Lung (tissue), 11 donors: ENCODE measurements at regions not wholly inside any gene's neighbourhood (a gene's known extent, or its start where the extent isn't known, plus 50 kb on each side); places are given as distances from the start of the nearest gene placed in this dataset.

Source experiments
- ATAC-seq: fragments of 200-7000 bp; cut with Tn5 transposase; one replicate; pipeline ENCODE4 v1.9.1; 2020; ENCODE audit warnings: moderate number of reproducible peaks; ENCODE audit not compliant: insufficient read depth, low FRiP score
- DNase-seq, 3 donors: peaks; one replicate each; pipeline ENCODE4 v3.0.0-alpha.2; 2013 to 2017
- H3K27ac ChIP-seq, 2 donors: one replicate each; pipeline ENCODE4 v1.5.1; 2013; ENCODE audit warnings: mild to moderate bottlenecking in 2 of 2, moderate library complexity in 2 of 2, control low read depth in 1 of 2, inconsistent platforms in 1 of 2, low read depth in 1 of 2, low read length in 1 of 2
- H3K27me3 ChIP-seq, 3 donors: one replicate each; pipeline ENCODE4 v1.5.1; 2013; ENCODE audit warnings: low read length in 2 of 3; ENCODE audit not compliant: control insufficient read depth in 3 of 3, insufficient read depth in 3 of 3
- H3K36me3 ChIP-seq, 4 donors: one replicate each; pipeline ENCODE4 v1.5.1; 2013; ENCODE audit warnings: low read length in 4 of 4, mild to moderate bottlenecking in 1 of 4, moderate library complexity in 1 of 4; ENCODE audit not compliant: control insufficient read depth in 4 of 4, insufficient read depth in 4 of 4
- H3K4me1 ChIP-seq, 5 donors: one replicate each; pipeline ENCODE4 v1.5.1; 2013; ENCODE audit warnings: low read length in 5 of 5, mild to moderate bottlenecking in 2 of 5, moderate library complexity in 1 of 5; ENCODE audit not compliant: control insufficient read depth in 5 of 5, insufficient read depth in 5 of 5
- H3K4me3 ChIP-seq: one replicate; pipeline ENCODE4 v1.5.1; 2013; ENCODE audit warnings: mild to moderate bottlenecking, control low read depth, moderate library complexity
- H3K9ac ChIP-seq, 2 donors: one replicate each; pipeline ENCODE4 v1.5.1; 2013; ENCODE audit warnings: low read length in 2 of 2, control low read depth in 1 of 2; ENCODE audit not compliant: insufficient read depth in 1 of 2
- H3K9me3 ChIP-seq, 4 donors: one replicate each; pipeline ENCODE4 v1.5.1; 2013; ENCODE audit warnings: low read length in 3 of 4, mild to moderate bottlenecking in 1 of 4, moderate library complexity in 1 of 4; ENCODE audit not compliant: control insufficient read depth in 4 of 4, insufficient read depth in 3 of 4
- CTCF ChIP-seq: IDR thresholded peaks from 2 replicates; pipeline ENCODE4 v1.5.1; 2012; ENCODE audit warnings: mild to moderate bottlenecking; ENCODE audit errors: control extremely low read depth, extremely low read depth
- WGBS, 2 donors: extraction: QIAGEN DNeasy Blood & Tissue Kit; methylation state at CpG; one replicate each; pipeline ENCODE4 v1.1.7; 2013; 5-methylcytosine and 5-hydroxymethylcytosine counted together
- donor health status: control.
- donor health status: control.
- donor health status: Bipolar disorder and iron deficiency.
- donor health status: healthy.
- donor health status: DM: yes; HTN: yes; CAD: no.

GRCh38 chr10:81759111-81759510 is 115.9 kb upstream of the NRG3 start:
- DNase-seq: no peak
- H3K27ac ChIP-seq: no peak overlapping the region
- 93 to 97% methylated on average over 2 of the region's 2 CpGs for WGBS, 2 donors
- no peaks in the 10 kb centered on the region for H3K27me3 ChIP-seq
- no peak overlapping the region for H3K9ac ChIP-seq
- H3K4me1 ChIP-seq: no peaks in the 10 kb centered on the region
- H3K36me3 ChIP-seq: no peaks in the 10 kb centered on the region
- no peaks in the 10 kb centered on the region for H3K9me3 ChIP-seq
- no peak for ATAC-seq
- no peak overlapping the region for H3K4me3 ChIP-seq
- no peak for TF ChIP-seq CTCF

DNA sequence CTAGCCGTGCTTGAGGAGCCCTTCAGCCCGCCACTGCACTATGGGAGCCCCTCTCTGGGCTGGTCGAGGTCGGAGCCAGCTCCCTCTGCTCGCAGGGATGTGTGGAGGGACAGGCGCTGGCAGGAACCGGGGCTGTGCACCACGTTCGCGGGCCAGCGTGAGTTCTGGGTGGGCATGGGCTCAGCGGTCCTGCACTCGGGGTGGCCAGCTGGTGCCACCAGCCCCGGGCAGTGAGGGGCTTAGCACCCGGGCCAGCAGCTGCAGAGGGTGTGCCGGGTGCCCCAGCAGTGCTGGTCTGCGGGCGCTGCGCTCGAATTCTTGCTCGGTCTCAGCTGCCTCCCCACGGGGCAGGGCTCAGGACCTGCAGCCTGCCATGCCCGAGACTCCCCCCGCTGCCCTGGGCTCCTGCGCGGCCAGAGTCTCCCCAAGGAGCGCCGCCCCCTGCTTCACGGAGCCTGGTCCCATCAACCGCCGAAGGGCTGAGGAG is 90.8 kb upstream of the NRG3 start:
- peaks cover 0 to 6% (median 2%) of the 10 kb centered on the region in 4 donors for H3K9me3 ChIP-seq
- ATAC-seq: no peak
- no peak for TF ChIP-seq CTCF
- DNase-seq: no peak
- H3K4me3 ChIP-seq: no peak overlapping the region
- H3K27ac ChIP-seq: no peak overlapping the region
- H3K36me3 ChIP-seq: no peaks in the 10 kb centered on the region
- H3K4me1 ChIP-seq: no peaks in the 10 kb centered on the region
- H3K9ac ChIP-seq: no peak overlapping the region
- WGBS, 2 donors: 93 to 94% methylated on average over 31 of the region's 31 CpGs
- H3K27me3 ChIP-seq: no peaks in the 10 kb centered on the region

GRCh38 chr10:81792729-81793128 is 82.3 kb upstream of the NRG3 start:
- DNase-seq (no peak), ATAC-seq (no peak)
- no peak overlapping the region for H3K27ac ChIP-seq
- no peaks in the 10 kb centered on the region for H3K9me3 ChIP-seq
- no peaks in the 10 kb centered on the region for H3K4me1 ChIP-seq
- H3K27me3 ChIP-seq: no peaks in the 10 kb centered on the region
- WGBS, 2 donors: 82 to 89% methylated on average over 2 of the region's 2 CpGs
- no peaks in the 10 kb centered on the region for H3K36me3 ChIP-seq
- no peak overlapping the region for H3K9ac ChIP-seq
- H3K4me3 ChIP-seq: no peak overlapping the region
- no peak for TF ChIP-seq CTCF

DNA sequence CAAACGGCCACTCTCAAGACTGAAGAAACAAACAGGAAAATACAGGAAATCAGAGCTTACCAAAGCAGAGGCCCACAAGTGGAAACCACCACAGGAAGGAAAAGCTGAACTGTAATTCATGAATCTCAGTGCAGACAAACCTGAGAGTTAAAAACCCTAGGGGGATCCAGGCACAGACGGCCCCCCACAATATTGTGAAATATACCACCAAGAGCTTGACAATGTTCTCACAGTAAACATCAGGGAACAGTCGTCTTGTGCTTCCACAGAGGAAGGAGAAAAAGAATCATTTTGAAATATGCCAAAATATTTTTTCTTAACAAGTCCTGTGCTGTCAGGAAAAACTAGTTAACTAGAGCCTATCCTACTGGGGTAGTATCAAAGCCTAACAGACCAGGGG is 68.2 kb upstream of the NRG3 start:
- H3K9me3 ChIP-seq: peaks cover 0 to 14% (median 0%) of the 10 kb centered on the region in 4 donors
- H3K27me3 ChIP-seq: no peaks in the 10 kb centered on the region
- DNase-seq (no peak), ATAC-seq (no peak)
- no peak overlapping the region for H3K9ac ChIP-seq
- TF ChIP-seq CTCF: no peak
- no peak overlapping the region for H3K27ac ChIP-seq
- no peaks in the 10 kb centered on the region for H3K4me1 ChIP-seq
- H3K4me3 ChIP-seq: no peak overlapping the region
- no peaks in the 10 kb centered on the region for H3K36me3 ChIP-seq
- 37 to 51% methylated on average over 3 of the region's 3 CpGs for WGBS, 2 donors
